ENCODE measurements at regions not wholly inside any gene's neighbourhood (a gene's known extent, or its start where the extent isn't known, plus 50 kb on each side); places are given as distances from the start of the nearest gene placed in this dataset.

DNA sequence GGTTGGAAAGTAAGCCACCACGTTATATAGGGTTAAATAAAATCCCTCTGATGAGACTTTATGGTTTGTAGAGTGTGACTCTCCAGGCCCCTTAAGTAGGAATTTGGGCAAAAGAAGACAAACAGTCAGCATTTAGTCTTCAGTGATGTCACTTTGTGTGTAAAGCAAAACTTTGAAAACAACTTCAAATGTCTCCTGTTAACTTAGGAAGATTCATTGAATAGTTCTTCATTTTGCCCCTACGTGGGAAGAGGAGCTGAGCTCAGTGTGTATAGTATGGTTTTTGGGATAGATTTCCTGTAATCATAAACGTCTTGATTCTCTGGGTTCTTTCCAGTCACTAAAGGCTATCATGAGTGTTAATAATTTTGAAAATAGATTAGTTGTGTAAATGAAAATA is 101.3 kb downstream of the GADD45G start:
- H3K27ac ChIP-seq, result no peak overlapping the region
- H3K4me1 ChIP-seq, result peaks cover 15% of the 10 kb centered on the region
- TF ChIP-seq, protein P1, sequence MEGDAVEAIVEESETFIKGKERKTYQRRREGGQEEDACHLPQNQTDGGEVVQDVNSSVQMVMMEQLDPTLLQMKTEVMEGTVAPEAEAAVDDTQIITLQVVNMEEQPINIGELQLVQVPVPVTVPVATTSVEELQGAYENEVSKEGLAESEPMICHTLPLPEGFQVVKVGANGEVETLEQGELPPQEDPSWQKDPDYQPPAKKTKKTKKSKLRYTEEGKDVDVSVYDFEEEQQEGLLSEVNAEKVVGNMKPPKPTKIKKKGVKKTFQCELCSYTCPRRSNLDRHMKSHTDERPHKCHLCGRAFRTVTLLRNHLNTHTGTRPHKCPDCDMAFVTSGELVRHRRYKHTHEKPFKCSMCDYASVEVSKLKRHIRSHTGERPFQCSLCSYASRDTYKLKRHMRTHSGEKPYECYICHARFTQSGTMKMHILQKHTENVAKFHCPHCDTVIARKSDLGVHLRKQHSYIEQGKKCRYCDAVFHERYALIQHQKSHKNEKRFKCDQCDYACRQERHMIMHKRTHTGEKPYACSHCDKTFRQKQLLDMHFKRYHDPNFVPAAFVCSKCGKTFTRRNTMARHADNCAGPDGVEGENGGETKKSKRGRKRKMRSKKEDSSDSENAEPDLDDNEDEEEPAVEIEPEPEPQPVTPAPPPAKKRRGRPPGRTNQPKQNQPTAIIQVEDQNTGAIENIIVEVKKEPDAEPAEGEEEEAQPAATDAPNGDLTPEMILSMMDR (IDR thresholded peaks at IDR 0.05), result no peak
- H3K4me3 ChIP-seq, result no peak overlapping the region
- ATAC-seq (no peak), DNase-seq (no peak)
- H3K27me3 ChIP-seq (ENCODE audit: low read depth), result no peaks in the 10 kb centered on the region
- no peaks in the 10 kb centered on the region for H3K9me3 ChIP-seq
- intact Hi-C loops (cut with DNase I), result no loop called here
- H3K36me3 ChIP-seq, result no peaks in the 10 kb centered on the region

- no peak overlapping the region for H3K4me3 ChIP-seq
- H3K27me3 ChIP-seq (ENCODE audit: low read depth), result no peaks in the 10 kb centered on the region
- DNase-seq, result no peak
- no peak overlapping the region for H3K27ac ChIP-seq
- no peaks in the 10 kb centered on the region for H3K36me3 ChIP-seq
- no peak for ATAC-seq
- no peaks in the 10 kb centered on the region for H3K9me3 ChIP-seq
- intact Hi-C loops (cut with DNase I), result no loop called here
- H3K4me1 ChIP-seq, result peaks cover 10% of the 10 kb centered on the region
- TF ChIP-seq, protein P1 (IDR thresholded peaks at IDR 0.05), result no peak
These were observed 101.9 kb downstream of the GADD45G start for GRCh38 chr9:89706731-89707191.

DNA sequence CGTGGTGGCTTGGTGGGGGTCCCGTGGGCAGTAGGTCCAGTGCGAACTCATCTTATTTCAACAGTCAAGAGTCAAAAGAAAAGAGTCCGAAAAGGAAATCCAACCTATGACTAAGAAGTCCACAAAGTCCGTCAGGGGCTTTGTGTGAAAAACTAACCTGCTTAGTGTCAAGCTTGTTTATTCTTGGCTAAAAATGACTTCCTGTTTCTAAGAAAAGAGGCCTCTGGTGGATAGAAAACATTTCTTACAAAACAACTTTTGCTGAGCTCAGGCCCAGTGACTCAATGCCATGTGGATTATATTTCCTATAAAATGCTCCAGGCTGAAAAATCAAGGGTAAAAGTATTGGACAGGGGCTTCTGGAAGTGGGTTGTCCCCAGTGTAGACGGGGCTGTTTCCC is 105.9 kb downstream of the GADD45G start:
- Histone ChIP-seq H3K27ac (no peak overlapping the region), H3K27me3 (ENCODE audit: low read depth) (no peaks in the 10 kb centered on the region), H3K9me3 (no peaks in the 10 kb centered on the region), H3K4me3 (no peak overlapping the region), H3K36me3 (no peaks in the 10 kb centered on the region), H3K4me1 (peaks cover 18% of the 10 kb centered on the region)
- TF ChIP-seq, protein P1 (IDR thresholded peaks at IDR 0.05), result no peak
- intact Hi-C loops (cut with DNase I), result no loop called here
- no peak for DNase-seq
- ATAC-seq, result no peak

GRCh38 chr9:89711866-89712265 is 107.1 kb downstream of the GADD45G start:
- H3K27ac ChIP-seq, result no peak overlapping the region
- H3K9me3 ChIP-seq, result no peaks in the 10 kb centered on the region
- H3K4me3 ChIP-seq, result no peak overlapping the region
- H3K4me1 ChIP-seq, result peaks cover 18% of the 10 kb centered on the region
- ATAC-seq (no peak), DNase-seq (no peak)
- intact Hi-C loops (cut with DNase I), result no loop called here
- no peaks in the 10 kb centered on the region for H3K36me3 ChIP-seq
- H3K27me3 ChIP-seq (ENCODE audit: low read depth), result no peaks in the 10 kb centered on the region
- TF ChIP-seq, protein P1 (IDR thresholded peaks at IDR 0.05), result no peak

DNA sequence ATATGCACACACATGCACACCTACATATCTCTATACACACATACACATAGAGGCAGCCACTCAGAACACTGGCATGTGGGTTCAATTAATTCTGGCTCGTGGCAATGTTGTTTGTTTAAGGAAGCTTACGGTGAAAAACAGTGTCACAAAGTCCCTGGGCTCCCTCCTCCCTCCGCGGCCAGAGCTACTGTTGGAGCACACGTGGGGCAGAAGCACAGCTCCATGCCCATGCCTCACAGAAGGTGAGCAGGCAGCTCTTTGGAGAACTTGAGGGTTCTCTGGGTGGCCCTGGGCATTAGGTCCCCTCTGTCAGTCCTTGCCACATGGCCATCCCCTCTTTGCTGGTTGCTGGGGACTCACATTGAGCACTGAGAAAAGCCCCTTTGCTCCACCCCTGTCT is 107.5 kb downstream of the GADD45G start:
- Histone ChIP-seq H3K4me1 (peaks cover 18% of the 10 kb centered on the region), H3K27me3 (ENCODE audit: low read depth) (no peaks in the 10 kb centered on the region), H3K4me3 (no peak overlapping the region), H3K36me3 (no peaks in the 10 kb centered on the region), H3K27ac (no peak overlapping the region), H3K9me3 (no peaks in the 10 kb centered on the region)
- intact Hi-C loops (cut with DNase I), result no loop called here
- no peak for DNase-seq
- no peak for ATAC-seq
- TF ChIP-seq, protein P1 (IDR thresholded peaks at IDR 0.05), result no peak

GRCh38 chr9:89714321-89714720 is 109.5 kb downstream of the GADD45G start:
- no peaks in the 10 kb centered on the region for H3K9me3 ChIP-seq
- no peak for ATAC-seq
- no peak overlapping the region for H3K4me3 ChIP-seq
- H3K27ac ChIP-seq, result no peak overlapping the region
- peaks cover 18% of the 10 kb centered on the region for H3K4me1 ChIP-seq
- intact Hi-C loops (cut with DNase I), result no loop called here
- TF ChIP-seq, protein P1 (IDR thresholded peaks at IDR 0.05), result no peak
- no peaks in the 10 kb centered on the region for H3K36me3 ChIP-seq
- no peaks in the 10 kb centered on the region for H3K27me3 ChIP-seq (ENCODE audit: low read depth)
- no peak for DNase-seq

Data from lower lobe of right lung (tissue), 2 donors.